Rectal smooth muscle tissue (tissue), 1 donor: ENCODE measurements at regions not wholly inside any gene's neighbourhood (a gene's known extent, or its start where the extent isn't known, plus 50 kb on each side); places are given as distances from the start of the nearest gene placed in this dataset.

Experiments used
- H3K27ac ChIP-seq: one replicate; pipeline ENCODE4 v1.7.0; 2013; ENCODE audit warnings: low read depth, low read length, inconsistent platforms
- H3K27me3 ChIP-seq: one replicate; pipeline ENCODE4 v1.7.0; 2013; ENCODE audit warnings: low read length; ENCODE audit not compliant: control insufficient read depth, insufficient read depth
- H3K36me3 ChIP-seq: one replicate; pipeline ENCODE4 v1.7.0; 2013; ENCODE audit warnings: low read length; ENCODE audit not compliant: control insufficient read depth, insufficient read depth
- H3K4me1 ChIP-seq: one replicate; pipeline ENCODE4 v1.7.0; 2013; ENCODE audit warnings: low read length; ENCODE audit not compliant: control insufficient read depth, insufficient read depth
- H3K4me3 ChIP-seq: one replicate; pipeline ENCODE4 v1.7.0; 2013; ENCODE audit warnings: low read length
- H3K9ac ChIP-seq: one replicate; pipeline ENCODE4 v1.7.0; 2013; ENCODE audit warnings: low read length

DNA sequence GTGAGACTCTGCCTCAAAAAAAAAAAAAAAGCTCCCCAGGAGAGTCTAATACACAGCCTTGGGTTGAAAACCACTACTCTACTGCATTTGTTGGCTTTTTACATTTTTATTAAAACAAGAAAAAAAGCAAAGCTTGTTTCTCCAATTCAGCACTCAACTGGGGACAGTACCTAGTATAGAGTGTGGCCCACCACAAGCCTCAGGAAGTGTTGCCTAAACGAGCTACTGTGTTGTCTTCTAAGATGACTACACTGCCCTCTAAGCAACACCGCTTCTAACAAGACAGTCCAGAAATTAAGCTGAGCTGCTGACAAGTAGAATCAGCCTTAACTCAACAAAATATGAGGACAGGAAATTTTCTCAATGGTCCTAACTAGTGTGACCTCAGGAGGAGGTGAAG lies 522.2 kb downstream of the FGF9 start:
- Histone ChIP-seq H3K4me1 (no peaks in the 10 kb centered on the region), H3K27ac (no peak overlapping the region), H3K27me3 (no peaks in the 10 kb centered on the region), H3K9ac (no peak overlapping the region), H3K4me3 (no peak overlapping the region), H3K36me3 (no peaks in the 10 kb centered on the region)

DNA sequence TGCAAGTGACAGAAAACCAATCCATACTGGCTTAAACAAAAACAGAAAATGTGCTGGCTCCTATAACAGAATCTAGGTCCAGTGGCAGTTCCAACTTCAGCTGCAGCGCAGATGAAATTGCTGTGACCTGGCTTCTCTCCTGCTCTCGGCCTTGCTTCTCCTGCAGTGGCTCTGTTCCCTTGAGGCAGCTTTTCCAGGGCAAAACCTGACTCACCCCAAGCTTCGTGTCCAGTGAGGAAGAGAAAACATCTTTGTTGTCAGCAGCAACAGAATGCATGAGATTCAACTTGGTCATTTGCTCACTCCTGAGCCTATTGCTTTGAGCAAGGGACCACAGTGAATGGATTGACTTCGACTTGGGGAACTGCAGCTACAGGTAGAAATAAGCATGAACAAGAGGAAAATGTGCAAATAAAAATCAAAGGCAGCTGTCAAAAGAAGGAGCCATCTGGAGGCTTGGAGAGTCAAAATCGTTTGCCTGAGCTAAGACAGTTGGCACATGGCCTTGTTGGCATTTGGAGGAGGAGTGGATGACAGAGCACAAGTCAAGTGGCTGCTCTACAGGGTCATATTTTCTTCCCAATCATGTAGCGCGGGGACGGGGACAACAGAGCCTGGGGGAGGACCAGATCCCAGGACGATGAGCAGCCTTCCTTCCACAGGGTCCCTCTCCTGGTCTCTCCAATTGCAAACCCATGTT lies 523.4 kb downstream of the FGF9 start:
- H3K9ac ChIP-seq = no peak overlapping the region
- no peak overlapping the region for H3K4me3 ChIP-seq
- H3K36me3 ChIP-seq = no peaks in the 10 kb centered on the region
- H3K27ac ChIP-seq = no peak overlapping the region
- H3K27me3 ChIP-seq = no peaks in the 10 kb centered on the region
- no peaks in the 10 kb centered on the region for H3K4me1 ChIP-seq

DNA sequence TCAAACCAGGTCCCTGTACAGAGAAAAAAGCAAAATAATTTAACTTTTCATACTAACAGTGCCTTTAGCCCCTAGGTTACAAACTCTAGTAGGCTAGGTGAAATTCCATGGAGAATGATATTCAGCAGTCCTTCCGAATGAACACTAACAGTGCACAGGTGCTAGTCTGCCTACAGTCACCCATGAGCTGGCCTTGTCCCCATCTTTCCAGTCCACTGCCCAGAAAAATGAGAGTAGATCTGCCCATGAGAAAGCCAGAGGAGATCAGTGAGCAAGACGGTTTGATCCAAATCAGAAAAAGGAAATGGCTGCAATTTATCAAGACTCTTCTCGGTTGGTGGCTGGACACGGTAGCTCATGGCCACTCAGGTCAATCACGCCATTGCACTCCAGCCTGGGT lies 524.9 kb downstream of the FGF9 start:
- Histone ChIP-seq H3K4me1 (no peaks in the 10 kb centered on the region), H3K27me3 (no peaks in the 10 kb centered on the region), H3K27ac (no peak overlapping the region), H3K36me3 (no peaks in the 10 kb centered on the region), H3K9ac (no peak overlapping the region), H3K4me3 (no peak overlapping the region)

DNA sequence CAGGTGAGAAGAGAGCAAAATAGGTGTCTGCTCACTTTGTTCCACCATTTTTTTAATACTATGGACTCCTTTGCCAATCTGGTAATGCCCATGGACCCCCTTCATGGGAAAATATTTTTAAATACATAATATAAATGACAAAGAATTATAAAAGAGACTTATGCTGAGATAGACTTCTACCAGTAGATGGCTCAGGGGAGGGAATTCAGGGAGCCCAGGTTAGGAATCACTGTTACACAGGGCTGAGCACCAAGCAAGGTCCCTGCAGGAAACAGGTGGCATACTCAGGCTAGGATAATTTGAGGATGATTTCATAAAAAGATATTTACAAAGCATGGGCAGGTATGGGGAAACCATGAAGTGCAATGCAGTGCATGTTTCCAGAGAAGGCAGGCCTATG lies 525.9 kb downstream of the FGF9 start:
- no peak overlapping the region for H3K27ac ChIP-seq
- H3K27me3 ChIP-seq = no peaks in the 10 kb centered on the region
- H3K36me3 ChIP-seq = no peaks in the 10 kb centered on the region
- H3K4me1 ChIP-seq = no peaks in the 10 kb centered on the region
- H3K9ac ChIP-seq = no peak overlapping the region
- no peak overlapping the region for H3K4me3 ChIP-seq

DNA sequence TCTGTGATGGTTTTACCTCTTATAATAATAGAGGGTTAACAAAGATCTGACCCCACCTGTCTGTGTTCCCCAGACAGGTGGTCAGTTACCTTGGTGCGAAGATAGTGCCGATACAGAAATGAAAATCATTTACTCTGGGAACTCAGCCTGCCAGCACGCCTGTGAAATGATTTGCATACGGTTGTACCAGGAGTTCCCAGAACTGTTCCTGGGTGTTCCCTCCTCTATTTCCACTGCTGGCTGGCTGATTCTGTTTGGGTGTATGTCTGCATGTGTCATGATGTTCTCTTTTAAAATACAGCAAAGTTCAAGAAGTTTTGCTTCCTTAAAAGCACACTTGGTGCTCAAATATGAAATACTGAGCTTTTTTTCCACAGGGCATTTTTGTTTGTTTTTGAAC lies 527.1 kb downstream of the FGF9 start:
- H3K27ac ChIP-seq = no peak overlapping the region

DNA sequence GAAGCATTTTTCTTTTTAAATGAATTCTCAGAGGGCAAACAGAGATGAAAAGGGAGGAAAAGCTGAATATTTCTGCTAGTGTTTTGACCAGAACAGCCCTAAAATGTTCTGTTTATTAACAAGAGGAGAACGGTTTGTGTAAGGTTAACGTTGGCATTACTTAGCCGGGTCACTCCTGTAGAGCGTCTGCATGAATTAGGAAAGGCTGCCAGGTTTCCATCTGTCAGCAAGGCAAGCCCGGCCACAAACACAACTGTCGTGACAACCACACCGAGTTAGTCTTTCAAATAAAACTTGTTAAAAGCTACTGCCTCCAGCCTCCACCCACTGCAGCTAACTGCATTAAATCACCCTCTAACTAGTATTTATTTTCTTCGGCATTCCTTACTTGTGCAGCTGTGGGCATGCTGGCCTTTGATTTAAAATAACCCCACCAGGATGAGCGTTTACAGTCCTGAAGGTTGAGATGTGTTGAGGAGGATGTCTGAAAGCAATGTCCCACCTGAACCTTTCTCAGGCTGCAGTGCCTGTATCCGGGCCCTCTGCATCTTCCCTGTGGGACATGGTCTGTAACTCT lies 527.9 kb downstream of the FGF9 start:
- Histone ChIP-seq H3K4me1 (no peaks in the 10 kb centered on the region), H3K36me3 (no peaks in the 10 kb centered on the region), H3K27ac (no peak overlapping the region), H3K27me3 (no peaks in the 10 kb centered on the region), H3K4me3 (no peak overlapping the region), H3K9ac (no peak overlapping the region)

More for the DNA sequence above, 527.1 kb downstream of the FGF9 start:
- H3K9ac ChIP-seq = no peak overlapping the region
- no peak overlapping the region for H3K4me3 ChIP-seq
- no peaks in the 10 kb centered on the region for H3K36me3 ChIP-seq
- H3K27me3 ChIP-seq = no peaks in the 10 kb centered on the region
- no peaks in the 10 kb centered on the region for H3K4me1 ChIP-seq

DNA sequence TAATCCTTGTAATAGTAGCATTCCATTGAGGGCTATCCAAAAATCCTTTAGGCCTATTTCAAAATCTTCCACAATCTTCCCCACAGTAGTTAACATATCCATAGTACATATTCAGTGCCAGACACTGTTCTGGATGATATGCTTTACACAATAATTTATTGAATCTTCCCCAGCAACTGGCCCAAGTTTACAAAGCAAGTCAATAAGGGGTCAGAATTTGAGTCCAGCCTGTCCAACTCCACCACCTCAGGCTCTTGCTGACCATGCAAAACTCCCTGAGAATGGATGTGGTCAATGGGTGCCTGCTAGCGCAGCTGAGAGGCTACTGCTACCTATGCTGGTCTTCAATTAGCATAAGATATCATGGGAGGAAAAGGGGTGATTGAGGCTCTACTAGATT lies 529.6 kb downstream of the FGF9 start:
- Histone ChIP-seq H3K27me3 (no peaks in the 10 kb centered on the region), H3K27ac (no peak overlapping the region), H3K9ac (no peak overlapping the region), H3K36me3 (no peaks in the 10 kb centered on the region), H3K4me1 (no peaks in the 10 kb centered on the region), H3K4me3 (no peak overlapping the region)

DNA sequence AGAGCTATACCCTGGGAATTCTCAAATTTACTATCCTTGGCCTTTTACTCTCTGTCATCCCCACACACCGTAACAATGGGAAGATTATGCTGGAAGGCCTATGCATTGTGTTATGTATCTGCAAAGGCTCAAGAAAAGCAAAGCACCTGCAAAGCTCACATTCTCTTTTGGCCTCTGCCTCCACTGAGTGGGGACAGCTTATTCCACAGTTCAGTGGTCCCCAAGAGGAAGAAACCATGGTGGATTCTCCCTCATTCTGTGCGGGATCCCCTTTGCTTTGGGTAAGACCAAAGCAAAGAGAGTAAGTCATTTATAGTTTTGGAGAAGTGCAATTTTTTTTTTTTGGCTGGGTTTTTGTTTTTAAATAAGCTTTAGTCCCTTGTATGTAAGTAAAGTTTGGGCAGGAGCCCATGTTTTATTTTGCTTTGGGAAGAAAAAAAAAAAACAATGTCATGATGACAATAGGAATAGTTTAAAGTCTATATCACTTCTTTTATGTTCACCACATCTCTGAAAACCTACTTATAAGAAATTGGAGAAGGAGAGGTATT lies 530.6 kb downstream of the FGF9 start:
- Histone ChIP-seq H3K27ac (no peak overlapping the region), H3K4me3 (no peak overlapping the region), H3K36me3 (no peaks in the 10 kb centered on the region), H3K9ac (no peak overlapping the region), H3K27me3 (no peaks in the 10 kb centered on the region), H3K4me1 (no peaks in the 10 kb centered on the region)

DNA sequence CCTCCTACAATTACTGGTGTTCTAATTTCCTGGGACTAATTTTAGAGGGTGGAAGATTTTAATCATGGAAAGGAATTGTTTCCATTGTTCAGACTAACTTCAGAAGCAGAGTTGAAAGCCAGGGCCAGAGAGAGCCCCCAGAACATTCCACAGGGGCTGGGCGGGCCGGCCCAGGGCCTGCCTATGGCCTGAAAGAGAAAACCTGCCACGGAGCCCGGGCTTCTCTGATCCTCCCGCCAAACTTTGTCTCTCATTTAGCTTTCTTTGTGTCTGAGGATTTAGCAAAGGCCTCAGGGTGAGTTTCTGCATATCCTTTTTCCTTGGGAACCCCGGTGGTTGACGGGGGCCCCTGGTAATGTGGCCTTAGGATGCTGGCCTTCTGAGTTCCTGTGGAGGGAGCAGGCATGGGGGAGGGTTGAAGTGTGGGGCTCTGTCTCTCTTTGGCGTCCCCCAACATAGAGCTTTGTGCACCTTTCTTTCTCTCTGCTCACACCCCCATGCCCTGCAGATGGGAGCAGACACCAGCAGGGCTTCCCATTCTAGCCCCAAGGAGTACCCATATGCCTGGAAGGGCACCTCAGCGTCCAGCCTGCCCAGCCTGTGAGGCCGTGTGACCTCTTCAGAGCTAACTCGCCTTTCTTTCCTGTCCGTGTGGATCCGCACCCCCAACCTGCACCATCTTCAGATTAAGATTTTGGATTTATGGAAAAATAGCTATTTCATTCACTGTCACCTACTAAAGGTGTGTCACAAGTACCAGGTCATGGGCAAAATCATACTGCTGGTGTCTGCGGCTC lies 539.5 kb downstream of the FGF9 start:
- H3K36me3 ChIP-seq = no peaks in the 10 kb centered on the region

DNA sequence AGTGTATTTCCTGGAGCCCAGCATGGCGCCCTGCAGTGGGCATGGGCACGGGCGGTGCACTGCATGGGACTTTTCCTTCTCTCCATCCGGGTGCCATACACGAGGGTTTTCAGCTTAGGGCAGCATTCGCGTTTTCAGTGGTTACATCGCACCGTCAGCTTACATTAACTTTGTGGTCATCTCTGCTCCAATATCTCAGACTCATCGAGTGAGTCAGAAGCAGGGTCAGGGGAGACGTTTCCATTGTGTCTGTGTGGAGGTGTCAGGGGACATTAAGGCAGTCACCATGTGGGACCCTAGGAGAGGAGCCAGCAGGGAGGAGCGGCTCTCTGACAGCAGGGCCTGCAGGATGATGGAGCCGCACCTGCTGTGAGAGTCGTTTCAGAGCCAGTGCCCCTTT lies 541.0 kb downstream of the FGF9 start:
- Histone ChIP-seq H3K27ac (no peak overlapping the region), H3K36me3 (no peaks in the 10 kb centered on the region), H3K4me1 (no peaks in the 10 kb centered on the region), H3K4me3 (no peak overlapping the region), H3K27me3 (no peaks in the 10 kb centered on the region), H3K9ac (no peak overlapping the region)

More for the DNA sequence above, 539.5 kb downstream of the FGF9 start:
- no peak overlapping the region for H3K27ac ChIP-seq
- H3K4me1 ChIP-seq = no peaks in the 10 kb centered on the region
- no peaks in the 10 kb centered on the region for H3K27me3 ChIP-seq
- no peak overlapping the region for H3K9ac ChIP-seq
- H3K4me3 ChIP-seq = no peak overlapping the region

DNA sequence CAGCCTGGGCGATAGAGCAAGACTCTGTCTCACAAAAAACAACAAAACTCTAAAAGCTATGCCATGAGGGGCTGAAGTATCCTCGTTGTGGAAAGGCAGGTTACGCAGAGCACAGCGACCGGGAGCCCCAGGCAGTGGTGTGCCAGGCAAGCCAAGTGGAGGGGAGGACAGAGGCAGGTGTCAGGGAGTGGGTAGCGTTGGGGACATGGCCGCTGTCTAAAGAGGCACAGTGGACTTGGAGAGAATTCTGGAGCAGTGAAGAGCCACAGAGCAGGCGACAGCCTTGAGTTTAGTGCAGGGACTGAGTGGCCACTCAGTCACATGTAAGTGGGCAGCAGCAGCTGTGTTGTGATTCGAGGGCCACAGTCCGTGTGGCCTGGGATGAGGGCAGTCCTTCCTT lies 541.7 kb downstream of the FGF9 start:
- Histone ChIP-seq H3K27ac (no peak overlapping the region), H3K27me3 (no peaks in the 10 kb centered on the region), H3K4me1 (no peaks in the 10 kb centered on the region), H3K9ac (no peak overlapping the region), H3K4me3 (no peak overlapping the region), H3K36me3 (no peaks in the 10 kb centered on the region)

DNA sequence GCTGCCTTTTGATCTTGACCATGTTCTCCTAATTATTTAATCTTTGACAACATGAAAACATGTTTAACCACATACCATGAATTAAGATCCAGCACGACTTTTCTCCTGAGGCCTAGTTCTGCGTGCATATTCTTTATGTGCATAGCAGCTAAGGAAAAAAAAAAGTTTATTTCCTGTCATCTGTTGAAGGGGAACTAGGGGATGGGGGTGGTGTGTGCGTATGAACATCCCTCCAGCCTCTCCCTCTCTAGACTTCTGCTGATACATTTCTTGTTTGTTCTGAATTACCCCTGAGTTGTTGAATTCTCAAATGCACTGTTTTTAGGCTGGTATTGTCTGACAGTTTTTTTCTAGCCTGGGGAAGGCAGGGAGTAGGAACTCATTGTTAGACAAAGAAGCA lies 543.3 kb downstream of the FGF9 start:
- Histone ChIP-seq H3K4me3 (no peak overlapping the region), H3K9ac (no peak overlapping the region), H3K4me1 (peaks cover 3% of the 10 kb centered on the region), H3K27ac (no peak overlapping the region), H3K27me3 (no peaks in the 10 kb centered on the region), H3K36me3 (no peaks in the 10 kb centered on the region)
